Liver (tissue), 8 donors: ENCODE measurements at regions not wholly inside any gene's neighbourhood (a gene's known extent, or its start where the extent isn't known, plus 50 kb on each side); places are given as distances from the start of the nearest gene placed in this dataset.

Source experiments
- DNase-seq: peaks from one replicate; pipeline ENCODE4 v3.0.0-alpha.2; 2017; ENCODE audit warnings: low spot score
- H3K27ac ChIP-seq, 2 donors: one replicate each; pipeline ENCODE4 v1.7.0; 2013; ENCODE audit warnings: inconsistent platforms in 2 of 2, low read length in 2 of 2, control low read depth in 1 of 2, low read depth in 1 of 2, mild to moderate bottlenecking in 1 of 2
- H3K27me3 ChIP-seq, 4 donors: one replicate each; pipeline versions ENCODE4 v1.6.1 to v1.7.0; 2013; ENCODE audit warnings: low read length in 3 of 4, inconsistent platforms in 1 of 4, mild to moderate bottlenecking in 1 of 4, moderate library complexity in 1 of 4; ENCODE audit not compliant: control insufficient read depth in 4 of 4, insufficient read depth in 4 of 4
- H3K36me3 ChIP-seq, 4 donors: one replicate each; pipeline versions ENCODE4 v1.6.1 to v1.7.0; 2013; ENCODE audit warnings: low read length in 3 of 4, mild to moderate bottlenecking in 3 of 4, low read depth in 1 of 4, moderate library complexity in 1 of 4; ENCODE audit not compliant: control insufficient read depth in 4 of 4, insufficient read depth in 3 of 4
- H3K4me1 ChIP-seq, 4 donors: one replicate each; pipeline versions ENCODE4 v1.6.1 to v1.7.0; 2013; ENCODE audit warnings: low read length in 3 of 4, mild to moderate bottlenecking in 3 of 4, moderate library complexity in 1 of 4; ENCODE audit not compliant: control insufficient read depth in 4 of 4, insufficient read depth in 4 of 4
- H3K4me3 ChIP-seq, 3 donors: one replicate each; pipeline versions ENCODE4 v1.6.1 to v1.7.0; 2013; ENCODE audit warnings: low read length in 3 of 3, control low read depth in 1 of 3, low read depth in 1 of 3, mild to moderate bottlenecking in 1 of 3
- H3K9ac ChIP-seq, 2 donors: one replicate each; pipeline ENCODE4 v1.7.0; 2013; ENCODE audit warnings: low read length in 2 of 2, mild to moderate bottlenecking in 2 of 2, moderate library complexity in 2 of 2, control low read depth in 1 of 2, low read depth in 1 of 2
- H3K9me3 ChIP-seq, 4 donors: one replicate each; pipeline versions ENCODE4 v1.6.1 to v1.7.0; 2013; ENCODE audit warnings: low read length in 3 of 4; ENCODE audit not compliant: control insufficient read depth in 4 of 4
- EGR1 ChIP-seq, 2 donors: IDR thresholded peaks; 2 replicates each; pipeline ENCODE4 v1.6.1; 2016 to 2018; ENCODE audit warnings: antibody characterized with exemption in 2 of 2, low read depth in 2 of 2
- FOXA2 ChIP-seq: IDR thresholded peaks from 2 replicates; pipeline ENCODE4 v1.6.1; 2016; ENCODE audit warnings: antibody characterized with exemption
- GABPA ChIP-seq, 2 donors: IDR thresholded peaks in 1 of 2; conservative IDR thresholded peaks in 1 of 2; 2 replicates each; pipeline ENCODE4 v1.6.1; 2016; ENCODE audit warnings: antibody characterized with exemption in 2 of 2, mild to moderate bottlenecking in 1 of 2, moderate library complexity in 1 of 2
- HNF4A ChIP-seq, 2 donors: conservative IDR thresholded peaks; 2 replicates each; pipeline ENCODE4 v1.6.1; 2016; ENCODE audit warnings: antibody characterized with exemption in 2 of 2, mild to moderate bottlenecking in 2 of 2
- HNF4G ChIP-seq: IDR thresholded peaks from 2 replicates; pipeline ENCODE4 v1.6.1; 2016; ENCODE audit warnings: antibody characterized with exemption
- NR2F2 ChIP-seq: IDR thresholded peaks from 2 replicates; pipeline ENCODE4 v1.6.1; 2016; ENCODE audit warnings: antibody characterized with exemption
- RAD21 ChIP-seq, 2 donors: IDR thresholded peaks; 2 replicates each; pipeline ENCODE4 v1.6.1; 2016; ENCODE audit warnings: antibody characterized with exemption in 2 of 2, mild to moderate bottlenecking in 2 of 2
- RXRA ChIP-seq, 2 donors: IDR thresholded peaks; 2 replicates each; pipeline ENCODE4 v1.6.1; 2017 to 2018; ENCODE audit warnings: antibody characterized with exemption in 2 of 2, mild to moderate bottlenecking in 1 of 2
- YY1 ChIP-seq: IDR thresholded peaks from 2 replicates; pipeline ENCODE4 v1.6.1; 2016; ENCODE audit warnings: antibody characterized with exemption, mild to moderate bottlenecking
- WGBS: extraction: QIAGEN DNeasy Blood & Tissue Kit; methylation state at CpG from one replicate; pipeline ENCODE4 v1.1.7; 2013; 5-methylcytosine and 5-hydroxymethylcytosine counted together
- TF ChIP-seq, protein P1 (sequence below): fragments of 150-350 bp; IDR thresholded peaks from 2 replicates; pipeline ENCODE4 v1.5.1; 2017; ENCODE audit warnings: improper control_type of control experiment, low read depth, low read length; ENCODE audit not compliant: missing input control
- TF ChIP-seq, protein P2 (sequence below): IDR thresholded peaks from 2 replicates; pipeline ENCODE4 v1.6.1; 2016; ENCODE audit warnings: antibody characterized with exemption, mild to moderate bottlenecking
- TF ChIP-seq, protein P3 (sequence below): IDR thresholded peaks from 2 replicates; pipeline ENCODE4 v1.6.1; 2016; ENCODE audit warnings: antibody characterized with exemption
- TF ChIP-seq, protein P4 (sequence below): IDR thresholded peaks from 2 replicates; pipeline ENCODE4 v1.6.1; 2016; ENCODE audit warnings: antibody characterized with exemption
- TF ChIP-seq, protein P5 (sequence below): IDR thresholded peaks from 2 replicates; pipeline ENCODE4 v1.6.1; 2016; ENCODE audit warnings: antibody characterized with exemption
- donor health status: healthy.
- donor health status: healthy.
- donor health status: healthy.
- donor health status: healthy.
- donor health status: healthy.

DNA sequence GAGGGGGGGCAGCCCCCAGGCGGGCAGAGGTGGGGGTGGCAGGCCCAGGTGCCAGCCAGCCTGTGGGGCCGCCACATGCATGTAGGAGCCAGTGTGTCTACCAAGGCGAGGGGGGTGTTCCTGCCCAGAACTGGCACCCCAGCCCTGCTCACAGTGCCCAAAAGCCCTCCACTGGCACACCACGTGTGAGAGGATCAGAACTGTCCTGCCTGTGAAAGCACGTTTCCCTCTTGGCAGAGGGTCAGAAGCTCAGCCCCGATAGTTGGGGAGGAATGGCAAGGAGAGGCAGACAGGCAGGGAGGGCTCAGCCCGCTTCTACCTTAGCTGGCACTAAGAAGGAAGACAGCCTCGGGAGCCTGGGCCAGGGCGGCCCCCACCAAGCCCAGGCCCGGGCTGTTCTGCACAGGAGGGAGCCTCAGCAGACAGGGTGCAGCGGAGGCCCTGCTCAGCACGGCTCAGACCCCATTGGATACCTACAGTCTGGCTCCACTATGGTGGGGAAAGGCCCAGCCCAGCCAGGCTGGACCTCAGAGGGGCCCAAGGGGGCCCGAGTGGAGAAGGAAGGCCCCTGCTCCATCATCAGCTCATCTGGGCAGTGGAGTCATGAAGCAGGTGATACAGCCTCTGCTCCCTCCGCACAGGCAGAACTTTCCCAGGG lies 84.8 kb upstream of the LINGO1 start:
- H3K4me1 ChIP-seq: no peaks in the 10 kb centered on the region
- TF ChIP-seq FOXA2 (no peak), GABPA (IDR thresholded peaks at IDR 0.05 in 1 of 2, conservative IDR thresholded peaks at IDR 0.05 in 1 of 2) (no peak), NR2F2 (no peak), YY1 (no peak), RAD21 (IDR thresholded peaks at IDR 0.05) (no peak), EGR1 (IDR thresholded peaks at IDR 0.05; ENCODE audit: low read depth in 2 of 2) (no peak), HNF4A (conservative IDR thresholded peaks at IDR 0.05) (no peak), HNF4G (no peak), RXRA (IDR thresholded peaks at IDR 0.05) (no peak)
- TF ChIP-seq, protein P1, sequence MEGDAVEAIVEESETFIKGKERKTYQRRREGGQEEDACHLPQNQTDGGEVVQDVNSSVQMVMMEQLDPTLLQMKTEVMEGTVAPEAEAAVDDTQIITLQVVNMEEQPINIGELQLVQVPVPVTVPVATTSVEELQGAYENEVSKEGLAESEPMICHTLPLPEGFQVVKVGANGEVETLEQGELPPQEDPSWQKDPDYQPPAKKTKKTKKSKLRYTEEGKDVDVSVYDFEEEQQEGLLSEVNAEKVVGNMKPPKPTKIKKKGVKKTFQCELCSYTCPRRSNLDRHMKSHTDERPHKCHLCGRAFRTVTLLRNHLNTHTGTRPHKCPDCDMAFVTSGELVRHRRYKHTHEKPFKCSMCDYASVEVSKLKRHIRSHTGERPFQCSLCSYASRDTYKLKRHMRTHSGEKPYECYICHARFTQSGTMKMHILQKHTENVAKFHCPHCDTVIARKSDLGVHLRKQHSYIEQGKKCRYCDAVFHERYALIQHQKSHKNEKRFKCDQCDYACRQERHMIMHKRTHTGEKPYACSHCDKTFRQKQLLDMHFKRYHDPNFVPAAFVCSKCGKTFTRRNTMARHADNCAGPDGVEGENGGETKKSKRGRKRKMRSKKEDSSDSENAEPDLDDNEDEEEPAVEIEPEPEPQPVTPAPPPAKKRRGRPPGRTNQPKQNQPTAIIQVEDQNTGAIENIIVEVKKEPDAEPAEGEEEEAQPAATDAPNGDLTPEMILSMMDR: no peak
- TF ChIP-seq, protein P2, sequence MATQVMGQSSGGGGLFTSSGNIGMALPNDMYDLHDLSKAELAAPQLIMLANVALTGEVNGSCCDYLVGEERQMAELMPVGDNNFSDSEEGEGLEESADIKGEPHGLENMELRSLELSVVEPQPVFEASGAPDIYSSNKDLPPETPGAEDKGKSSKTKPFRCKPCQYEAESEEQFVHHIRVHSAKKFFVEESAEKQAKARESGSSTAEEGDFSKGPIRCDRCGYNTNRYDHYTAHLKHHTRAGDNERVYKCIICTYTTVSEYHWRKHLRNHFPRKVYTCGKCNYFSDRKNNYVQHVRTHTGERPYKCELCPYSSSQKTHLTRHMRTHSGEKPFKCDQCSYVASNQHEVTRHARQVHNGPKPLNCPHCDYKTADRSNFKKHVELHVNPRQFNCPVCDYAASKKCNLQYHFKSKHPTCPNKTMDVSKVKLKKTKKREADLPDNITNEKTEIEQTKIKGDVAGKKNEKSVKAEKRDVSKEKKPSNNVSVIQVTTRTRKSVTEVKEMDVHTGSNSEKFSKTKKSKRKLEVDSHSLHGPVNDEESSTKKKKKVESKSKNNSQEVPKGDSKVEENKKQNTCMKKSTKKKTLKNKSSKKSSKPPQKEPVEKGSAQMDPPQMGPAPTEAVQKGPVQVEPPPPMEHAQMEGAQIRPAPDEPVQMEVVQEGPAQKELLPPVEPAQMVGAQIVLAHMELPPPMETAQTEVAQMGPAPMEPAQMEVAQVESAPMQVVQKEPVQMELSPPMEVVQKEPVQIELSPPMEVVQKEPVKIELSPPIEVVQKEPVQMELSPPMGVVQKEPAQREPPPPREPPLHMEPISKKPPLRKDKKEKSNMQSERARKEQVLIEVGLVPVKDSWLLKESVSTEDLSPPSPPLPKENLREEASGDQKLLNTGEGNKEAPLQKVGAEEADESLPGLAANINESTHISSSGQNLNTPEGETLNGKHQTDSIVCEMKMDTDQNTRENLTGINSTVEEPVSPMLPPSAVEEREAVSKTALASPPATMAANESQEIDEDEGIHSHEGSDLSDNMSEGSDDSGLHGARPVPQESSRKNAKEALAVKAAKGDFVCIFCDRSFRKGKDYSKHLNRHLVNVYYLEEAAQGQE: no peak
- TF ChIP-seq, protein P3, sequence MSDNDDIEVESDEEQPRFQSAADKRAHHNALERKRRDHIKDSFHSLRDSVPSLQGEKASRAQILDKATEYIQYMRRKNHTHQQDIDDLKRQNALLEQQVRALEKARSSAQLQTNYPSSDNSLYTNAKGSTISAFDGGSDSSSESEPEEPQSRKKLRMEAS: no peak
- TF ChIP-seq, protein P4, sequence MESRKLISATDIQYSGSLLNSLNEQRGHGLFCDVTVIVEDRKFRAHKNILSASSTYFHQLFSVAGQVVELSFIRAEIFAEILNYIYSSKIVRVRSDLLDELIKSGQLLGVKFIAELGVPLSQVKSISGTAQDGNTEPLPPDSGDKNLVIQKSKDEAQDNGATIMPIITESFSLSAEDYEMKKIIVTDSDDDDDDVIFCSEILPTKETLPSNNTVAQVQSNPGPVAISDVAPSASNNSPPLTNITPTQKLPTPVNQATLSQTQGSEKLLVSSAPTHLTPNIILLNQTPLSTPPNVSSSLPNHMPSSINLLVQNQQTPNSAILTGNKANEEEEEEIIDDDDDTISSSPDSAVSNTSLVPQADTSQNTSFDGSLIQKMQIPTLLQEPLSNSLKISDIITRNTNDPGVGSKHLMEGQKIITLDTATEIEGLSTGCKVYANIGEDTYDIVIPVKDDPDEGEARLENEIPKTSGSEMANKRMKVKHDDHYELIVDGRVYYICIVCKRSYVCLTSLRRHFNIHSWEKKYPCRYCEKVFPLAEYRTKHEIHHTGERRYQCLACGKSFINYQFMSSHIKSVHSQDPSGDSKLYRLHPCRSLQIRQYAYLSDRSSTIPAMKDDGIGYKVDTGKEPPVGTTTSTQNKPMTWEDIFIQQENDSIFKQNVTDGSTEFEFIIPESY: no peak
- TF ChIP-seq, protein P5, sequence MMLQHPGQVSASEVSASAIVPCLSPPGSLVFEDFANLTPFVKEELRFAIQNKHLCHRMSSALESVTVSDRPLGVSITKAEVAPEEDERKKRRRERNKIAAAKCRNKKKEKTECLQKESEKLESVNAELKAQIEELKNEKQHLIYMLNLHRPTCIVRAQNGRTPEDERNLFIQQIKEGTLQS: no peak
- H3K9ac ChIP-seq: no peak overlapping the region
- H3K27me3 ChIP-seq: no peaks in the 10 kb centered on the region
- H3K9me3 ChIP-seq: no peaks in the 10 kb centered on the region
- no peaks in the 10 kb centered on the region for H3K36me3 ChIP-seq
- H3K27ac ChIP-seq: no peak overlapping the region
- WGBS: 73% methylated on average over 14 of the region's 14 CpGs
- no peak for DNase-seq
- H3K4me3 ChIP-seq: no peak overlapping the region
